Thyroid gland (tissue), 4 donors: ENCODE measurements at regions not wholly inside any gene's neighbourhood (a gene's known extent, or its start where the extent isn't known, plus 50 kb on each side); places are given as distances from the start of the nearest gene placed in this dataset.

Experiments
- DNase-seq, 2 donors: peaks; one replicate each; pipeline ENCODE4 v3.0.0-alpha.2; 2019
- H3K27ac ChIP-seq, 3 donors: fragments of 200-600 bp; sonication (generic); 1 replicate in 2 of 3; 2 replicates in 1 of 3; pipeline ENCODE4 v1.5.1; 2016 to 2019; ENCODE audit warnings: mild to moderate bottlenecking in 1 of 3, moderate library complexity in 1 of 3
- H3K27me3 ChIP-seq: fragments of 200-600 bp; sonication (generic); one replicate; pipeline ENCODE4 v1.5.1; 2019
- H3K36me3 ChIP-seq, 2 donors: fragments of 200-600 bp; sonication (generic); one replicate each; pipeline ENCODE4 v1.5.1; 2016 to 2019
- H3K4me1 ChIP-seq, 2 donors: fragments of 200-600 bp; sonication (generic); one replicate each; pipeline ENCODE4 v1.5.1; 2017 to 2019
- H3K4me3 ChIP-seq, 3 donors: fragments of 200-600 bp; sonication (generic); replicated peaks in 1 of 3; 1 replicate in 2 of 3; 2 replicates in 1 of 3; pipeline ENCODE4 v1.5.1; 2016; ENCODE audit warnings: mild to moderate bottlenecking in 1 of 3
- H3K9me3 ChIP-seq: fragments of 200-600 bp; sonication (generic); one replicate; pipeline ENCODE4 v1.5.1; 2017
- CTCF ChIP-seq, 6 experiments: fragments of 200-600 bp in 3 of 6; fragments of 450-650 bp in 3 of 6; sonication (generic) in 3 of 6; IDR thresholded peaks; one replicate each; pipeline ENCODE4 v1.5.1; 2016 to 2019; ENCODE audit warnings: antibody characterized with exemption in 6 of 6, mild to moderate bottlenecking in 2 of 6, inconsistent platforms in 1 of 6, moderate library complexity in 1 of 6
- POLR2A ChIP-seq, 2 donors: fragments of 450-650 bp; IDR thresholded peaks; one replicate each; pipeline ENCODE4 v1.6.1; 2017; ENCODE audit warnings: antibody characterized with exemption in 2 of 2, mild to moderate bottlenecking in 2 of 2, moderate library complexity in 1 of 2
- WGBS, 2 donors: methylation state at CpG; one replicate each; pipeline ENCODE4 v1.1.5; 2017; 5-methylcytosine and 5-hydroxymethylcytosine counted together
- intact Hi-C: fragments of 100-400 bp; cut with DNase I; formaldehyde crosslinking; loops from one replicate; pipeline ENCODE4 v1.15.1; 2023

- Histone ChIP-seq H3K9me3 (no peaks in the 10 kb centered on the region), H3K4me1 (no peaks in the 10 kb centered on the region), H3K36me3 (no peaks in the 10 kb centered on the region), H3K4me3 (no peak overlapping the region), H3K27ac (no peak overlapping the region), H3K27me3 (no peaks in the 10 kb centered on the region)
- TF ChIP-seq POLR2A (IDR thresholded peaks at IDR 0.05) (no peak), CTCF (IDR thresholded peaks at IDR 0.05) (no peak)
- DNase-seq = no peak
- WGBS, 2 donors = 54 to 63% methylated on average over 9 of the region's 9 CpGs
- intact Hi-C loops = no loop called here
These were observed 225.0 kb downstream of the GXYLT1 start for GRCh38 chr12:41919526-41920261.

GRCh38 chr12:41919048-41919447 lies 225.6 kb downstream of the GXYLT1 start:
- WGBS, 2 donors = 88 to 90% methylated on average over 1 of the region's 1 CpG
- Histone ChIP-seq H3K4me3 (no peak overlapping the region), H3K4me1 (no peaks in the 10 kb centered on the region), H3K27me3 (no peaks in the 10 kb centered on the region), H3K36me3 (no peaks in the 10 kb centered on the region), H3K9me3 (no peaks in the 10 kb centered on the region), H3K27ac (no peak overlapping the region)
- intact Hi-C loops = no loop called here
- TF ChIP-seq POLR2A (IDR thresholded peaks at IDR 0.05) (no peak), CTCF (IDR thresholded peaks at IDR 0.05) (no peak)
- no peak for DNase-seq

- Histone ChIP-seq H3K4me1 (no peaks in the 10 kb centered on the region), H3K27ac (no peak overlapping the region), H3K27me3 (no peaks in the 10 kb centered on the region), H3K36me3 (no peaks in the 10 kb centered on the region), H3K4me3 (no peak overlapping the region), H3K9me3 (no peaks in the 10 kb centered on the region)
- no peak for TF ChIP-seq POLR2A (IDR thresholded peaks at IDR 0.05)
- no peak for TF ChIP-seq CTCF (IDR thresholded peaks at IDR 0.05)
- intact Hi-C loops = no loop called here
- DNase-seq = no peak
- WGBS, 2 donors = 50 to 52% methylated on average over 5 of the region's 5 CpGs
These were observed 226.7 kb downstream of the GXYLT1 start for GRCh38 chr12:41917938-41918341.

GRCh38 chr12:41917181-41917580 lies 227.5 kb downstream of the GXYLT1 start:
- intact Hi-C loops = no loop called here
- H3K36me3 ChIP-seq = no peaks in the 10 kb centered on the region
- no peak overlapping the region for H3K27ac ChIP-seq
- no peaks in the 10 kb centered on the region for H3K27me3 ChIP-seq
- no peak for DNase-seq
- no peaks in the 10 kb centered on the region for H3K9me3 ChIP-seq
- no peak for TF ChIP-seq POLR2A (IDR thresholded peaks at IDR 0.05)
- TF ChIP-seq CTCF (IDR thresholded peaks at IDR 0.05) = no peak
- H3K4me3 ChIP-seq = no peak overlapping the region
- no peaks in the 10 kb centered on the region for H3K4me1 ChIP-seq

DNA sequence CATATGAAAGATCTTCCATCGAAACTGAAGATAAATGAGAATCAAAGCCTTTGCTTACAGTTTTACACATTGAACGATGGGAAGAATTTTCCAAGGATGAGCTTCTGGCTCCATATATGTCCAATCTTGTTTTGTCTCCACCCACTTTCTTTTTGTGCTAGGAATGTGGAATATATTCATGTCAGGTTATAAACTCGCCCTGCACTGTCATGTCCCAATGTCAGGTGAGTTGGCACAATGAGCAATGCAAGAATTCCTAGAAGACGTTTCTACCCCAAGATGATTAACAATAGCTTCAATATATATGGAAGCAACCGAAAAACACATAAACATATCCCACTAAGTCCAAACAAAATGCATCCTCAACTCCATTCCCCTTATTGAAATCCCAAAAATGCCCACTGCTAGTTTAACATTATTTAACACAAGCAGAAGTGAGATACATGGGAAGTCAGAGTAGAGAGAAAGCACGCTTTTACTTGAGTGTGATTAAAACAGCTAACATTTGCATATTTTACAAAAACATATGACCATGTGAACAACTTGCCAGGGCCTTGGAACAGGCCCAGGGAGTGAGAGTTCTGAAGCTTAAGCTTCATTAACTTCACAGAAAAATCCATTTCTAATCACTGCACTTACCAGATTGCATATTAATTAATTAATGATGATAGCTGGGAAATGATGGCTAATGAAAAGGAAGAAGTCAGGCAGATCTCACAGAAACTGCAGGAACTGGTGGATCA lies 233.9 kb downstream of the GXYLT1 start:
- TF ChIP-seq POLR2A (IDR thresholded peaks at IDR 0.05) (no peak), CTCF (IDR thresholded peaks at IDR 0.05) (no peak)
- DNase-seq = no peak
- H3K4me3 ChIP-seq = no peak overlapping the region
- 69 to 80% methylated on average over 6 of the region's 6 CpGs for WGBS, 2 donors
- H3K9me3 ChIP-seq = no peaks in the 10 kb centered on the region
- no peaks in the 10 kb centered on the region for H3K4me1 ChIP-seq
- intact Hi-C loops = no loop called here
- H3K36me3 ChIP-seq = no peaks in the 10 kb centered on the region
- no peak overlapping the region for H3K27ac ChIP-seq
- no peaks in the 10 kb centered on the region for H3K27me3 ChIP-seq
